H1 (cell line): ENCODE measurements at regions not wholly inside any gene's neighbourhood (a gene's known extent, or its start where the extent isn't known, plus 50 kb on each side); places are given as distances from the start of the nearest gene placed in this dataset.

Experiments used
- BACH1 ChIP-seq: IDR thresholded peaks from 2 replicates; pipeline ENCODE4 v1.6.1; 2012; ENCODE audit warnings: low read length, improper control_type of control experiment
- BRCA1 ChIP-seq: IDR thresholded peaks from 2 replicates; pipeline ENCODE4 v1.6.1; 2012; ENCODE audit warnings: low read depth, low read length, improper control_type of control experiment
- CEBPB ChIP-seq: IDR thresholded peaks from 2 replicates; pipeline ENCODE4 v1.6.1; 2012; ENCODE audit warnings: low read depth, low read length
- FOSL1 ChIP-seq: IDR thresholded peaks from 2 replicates; pipeline ENCODE4 v1.6.1; 2011; ENCODE audit warnings: mild to moderate bottlenecking, low read depth, low read length, moderate library complexity; ENCODE audit not compliant: insufficient read depth
- HDAC6 ChIP-seq: IDR thresholded peaks from one replicate; pipeline ENCODE4 v1.7.1; 2012; ENCODE audit warnings: low read depth, mild to moderate bottlenecking, inconsistent platforms, low read length, moderate library complexity
- SIN3A ChIP-seq, 2 experiments: IDR thresholded peaks in 1 of 2; conservative IDR thresholded peaks in 1 of 2; 2 replicates each; pipeline ENCODE4 v1.6.1; 2011 to 2012; ENCODE audit warnings: low read length in 2 of 2, improper control_type of control experiment in 1 of 2, low read depth in 1 of 2, mild to moderate bottlenecking in 1 of 2
- TF ChIP-seq, protein P1 (sequence below), 3 experiments: IDR thresholded peaks; 1 replicate in 2 of 3; 2 replicates in 1 of 3; pipeline versions ENCODE4 v1.5.1 to v1.6.1; 2011; ENCODE audit warnings: low read length in 3 of 3, mild to moderate bottlenecking in 3 of 3, inconsistent platforms in 2 of 3, low read depth in 1 of 3, moderate library complexity in 1 of 3; ENCODE audit not compliant: insufficient read depth in 1 of 3; ENCODE audit errors: control extremely low read depth in 1 of 3

DNA sequence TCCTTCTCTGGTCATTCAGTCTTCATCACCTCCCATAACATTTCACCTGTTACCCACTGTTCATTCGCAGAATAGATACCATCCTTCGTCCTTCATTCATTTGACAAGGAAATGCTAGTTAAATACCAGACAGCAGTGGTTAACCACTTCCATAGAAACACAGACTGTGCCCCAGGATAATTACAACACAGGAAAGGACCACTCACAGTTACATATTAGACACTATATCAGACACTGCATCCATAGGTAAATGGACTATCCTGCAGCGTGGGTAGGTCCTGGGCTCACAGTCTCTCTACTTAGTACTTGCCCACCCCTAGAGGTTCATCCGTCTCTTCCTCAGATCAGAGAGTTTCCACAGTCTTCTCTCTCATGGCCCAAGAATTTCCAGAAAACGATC, 1044.6 kb downstream of the VRK1 start (continued):
- TF ChIP-seq SIN3A (conservative IDR thresholded peaks at IDR 0.05 in 1 of 2, IDR thresholded peaks at IDR 0.05 in 1 of 2; ENCODE audit: low read depth in 1 of 2, low read length in 2 of 2) (no peak), BRCA1 (no peak), CEBPB (no peak), BACH1 (no peak), HDAC6 (no peak), FOSL1 (no peak)
- TF ChIP-seq, protein P1, sequence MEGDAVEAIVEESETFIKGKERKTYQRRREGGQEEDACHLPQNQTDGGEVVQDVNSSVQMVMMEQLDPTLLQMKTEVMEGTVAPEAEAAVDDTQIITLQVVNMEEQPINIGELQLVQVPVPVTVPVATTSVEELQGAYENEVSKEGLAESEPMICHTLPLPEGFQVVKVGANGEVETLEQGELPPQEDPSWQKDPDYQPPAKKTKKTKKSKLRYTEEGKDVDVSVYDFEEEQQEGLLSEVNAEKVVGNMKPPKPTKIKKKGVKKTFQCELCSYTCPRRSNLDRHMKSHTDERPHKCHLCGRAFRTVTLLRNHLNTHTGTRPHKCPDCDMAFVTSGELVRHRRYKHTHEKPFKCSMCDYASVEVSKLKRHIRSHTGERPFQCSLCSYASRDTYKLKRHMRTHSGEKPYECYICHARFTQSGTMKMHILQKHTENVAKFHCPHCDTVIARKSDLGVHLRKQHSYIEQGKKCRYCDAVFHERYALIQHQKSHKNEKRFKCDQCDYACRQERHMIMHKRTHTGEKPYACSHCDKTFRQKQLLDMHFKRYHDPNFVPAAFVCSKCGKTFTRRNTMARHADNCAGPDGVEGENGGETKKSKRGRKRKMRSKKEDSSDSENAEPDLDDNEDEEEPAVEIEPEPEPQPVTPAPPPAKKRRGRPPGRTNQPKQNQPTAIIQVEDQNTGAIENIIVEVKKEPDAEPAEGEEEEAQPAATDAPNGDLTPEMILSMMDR (IDR thresholded peaks at IDR 0.05; ENCODE audit: control extremely low read depth in 1 of 3, insufficient read depth in 1 of 3, low read depth in 1 of 3, low read length in 3 of 3) = no peak
- TF ChIP-seq, all 59 proteins: peak for 0
